ENCODE measurements at regions not wholly inside any gene's neighbourhood (a gene's known extent, or its start where the extent isn't known, plus 50 kb on each side); places are given as distances from the start of the nearest gene placed in this dataset.

- H2BK15ac ChIP-seq (ENCODE audit: low read depth, low read length) = no peak overlapping the region
- H3K9ac ChIP-seq (ENCODE audit: extremely low read depth, insufficient read length, low read length) = no peak overlapping the region
- H3K23me2 ChIP-seq (ENCODE audit: insufficient read length, low read depth, low read length, poor library complexity, severe bottlenecking) = no peaks in the 10 kb centered on the region
- no peaks in the 10 kb centered on the region for H4K20me1 ChIP-seq (ENCODE audit: control insufficient read depth, insufficient read depth, insufficient read length)
- Mint-ChIP-seq H3K9me3 (peaks cover 9 to 17% of the 10 kb centered on the region in 2 experiments), H3K27me3 (ENCODE audit: low read depth) (peaks cover 17% of the 10 kb centered on the region), H3K4me3 (no peak overlapping the region), H3K36me3 (ENCODE audit: insufficient read depth in 1 of 3, low read depth in 3 of 3) (peaks cover 5 to 12% (median 5%) of the 10 kb centered on the region in 3 experiments; a peak in 6 of 7 replicates), H3K27ac (no peak overlapping the region), H3K4me1 (peaks cover 2 to 7% of the 10 kb centered on the region in 2 experiments; a peak in 2 of 4 replicates)
- no peaks in the 10 kb centered on the region for H3K4me1 ChIP-seq (ENCODE audit: insufficient read depth, low read length)
- WGBS (ENCODE audit: extremely low coverage, insufficient read length, low lambda C conversion rate) = no CpG with 5 or more reads among the region's 7 CpGs
- no peak overlapping the region for H2BK12ac ChIP-seq (ENCODE audit: insufficient read length, low read depth, low read length)
- H4K5ac ChIP-seq (ENCODE audit: insufficient read length, low read depth, low read length) = no peak overlapping the region
- H2AK5ac ChIP-seq (ENCODE audit: insufficient read length, low read length) = no peak overlapping the region
- H3T11ph ChIP-seq (ENCODE audit: low read length) = no peak overlapping the region
- H3K18ac ChIP-seq (ENCODE audit: insufficient read length, low read depth, low read length) = no peak overlapping the region
- H3K56ac ChIP-seq (ENCODE audit: insufficient read length, low read depth, low read length) = no peak overlapping the region
- H3K4ac ChIP-seq (ENCODE audit: low read depth, low read length) = no peak overlapping the region
- TF ChIP-seq CTCF (conservative IDR thresholded peaks at IDR 0.05) = no peak
- no peak overlapping the region for H3K27ac ChIP-seq (ENCODE audit: insufficient read length, low read depth, low read length)
- H3K27me3 ChIP-seq (ENCODE audit: insufficient read depth, low read length) = no peaks in the 10 kb centered on the region; the same call in 1 of the 2 replicates
- DNase-seq = no peak
- no peak overlapping the region for H2BK5ac ChIP-seq (ENCODE audit: insufficient read length, low read length)
- no peaks in the 10 kb centered on the region for H3K79me1 ChIP-seq (ENCODE audit: insufficient read depth, low read depth, low read length, poor library complexity, severe bottlenecking)
- no peak overlapping the region for H4K91ac ChIP-seq (ENCODE audit: insufficient read length, low read depth, low read length)
- H4K8ac ChIP-seq (replicated peaks; ENCODE audit: insufficient read length, low read depth, low read length) = no peak overlapping the region
- no peak overlapping the region for H3K14ac ChIP-seq (ENCODE audit: insufficient read depth, low read length)
- no peaks in the 10 kb centered on the region for H3K79me2 ChIP-seq (ENCODE audit: insufficient read depth, low read length)
- no peak overlapping the region for H2BK120ac ChIP-seq (ENCODE audit: low read depth, low read length, poor library complexity, severe bottlenecking)
- H3K4me2 ChIP-seq (ENCODE audit: insufficient read depth, insufficient read length, low read length) = no peak overlapping the region
- no peak overlapping the region for H3K23ac ChIP-seq (ENCODE audit: insufficient read length, low read depth, low read length)
- H2AFZ ChIP-seq (ENCODE audit: low read length) = no peak overlapping the region
- no peak overlapping the region for H2BK20ac ChIP-seq (ENCODE audit: low read depth, low read length, poor library complexity, severe bottlenecking)
- no peaks in the 10 kb centered on the region for H3K9me3 ChIP-seq (ENCODE audit: control insufficient read depth, low read depth, low read length)
These were observed 207.4 kb upstream of the HES1 start for GRCh38 chr3:193928354-193929209.

Measured in H9 (cell line).